ENCODE measurements at regions not wholly inside any gene's neighbourhood (a gene's known extent, or its start where the extent isn't known, plus 50 kb on each side); places are given as distances from the start of the nearest gene placed in this dataset.

- no peak for TF ChIP-seq CTCF (conservative IDR thresholded peaks at IDR 0.05; ENCODE audit: low read depth, low read length)
- no peak overlapping the region for H3K4me3 ChIP-seq (ENCODE audit: low read depth, low read length)
- no peak for DNase-seq (ENCODE audit: low read depth)
These were observed 361.2 kb downstream of the NPR3 start for GRCh38 chr5:33072296-33072695.

- no peak overlapping the region for H3K4me3 ChIP-seq (ENCODE audit: low read depth, low read length)
- no peak for DNase-seq (ENCODE audit: low read depth)
- TF ChIP-seq CTCF (conservative IDR thresholded peaks at IDR 0.05; ENCODE audit: low read depth, low read length), result no peak
These were observed 361.6 kb downstream of the NPR3 start for GRCh38 chr5:33072726-33073125.

- TF ChIP-seq CTCF (conservative IDR thresholded peaks at IDR 0.05; ENCODE audit: low read depth, low read length), result no peak
- no peak overlapping the region for H3K4me3 ChIP-seq (ENCODE audit: low read depth, low read length)
- DNase-seq (ENCODE audit: low read depth), result no peak
These were observed 362.8 kb downstream of the NPR3 start for GRCh38 chr5:33073881-33074327.

- no peak for TF ChIP-seq CTCF (conservative IDR thresholded peaks at IDR 0.05; ENCODE audit: low read depth, low read length)
- no peak overlapping the region for H3K4me3 ChIP-seq (ENCODE audit: low read depth, low read length)
- DNase-seq (ENCODE audit: low read depth), result peak; percentile 39
These were observed 363.4 kb downstream of the NPR3 start for GRCh38 chr5:33074548-33074947.

- no peak overlapping the region for H3K4me3 ChIP-seq (ENCODE audit: low read depth, low read length)
- TF ChIP-seq CTCF (conservative IDR thresholded peaks at IDR 0.05; ENCODE audit: low read depth, low read length), result no peak
These were observed 364.6 kb downstream of the NPR3 start for GRCh38 chr5:33075731-33076130.

GRCh38 chr5:33079548-33079947, 361.2 kb upstream of the TARS1 start:
- TF ChIP-seq CTCF (conservative IDR thresholded peaks at IDR 0.05; ENCODE audit: low read depth, low read length), result no peak
- peak; percentile 42 for DNase-seq (ENCODE audit: low read depth)
- no peak overlapping the region for H3K4me3 ChIP-seq (ENCODE audit: low read depth, low read length)

More at GRCh38 chr5:33075731-33076130, 364.6 kb downstream of the NPR3 start:
- DNase-seq (ENCODE audit: low read depth), result peak; percentile 51

GRCh38 chr5:33080287-33080686, 360.5 kb upstream of the TARS1 start:
- no peak for TF ChIP-seq CTCF (conservative IDR thresholded peaks at IDR 0.05; ENCODE audit: low read depth, low read length)
- DNase-seq (ENCODE audit: low read depth), result no peak
- no peak overlapping the region for H3K4me3 ChIP-seq (ENCODE audit: low read depth, low read length)

Data from choroid plexus epithelial cell (primary cell).